HL-60 (cell line): ENCODE measurements at regions not wholly inside any gene's neighbourhood (a gene's known extent, or its start where the extent isn't known, plus 50 kb on each side); places are given as distances from the start of the nearest gene placed in this dataset.

Experiments used
- DNase-seq, 2 experiments: peaks; one replicate each; pipeline ENCODE4 v3.0.0-alpha.2; 2010 to 2020; ENCODE audit warnings: low read depth in 1 of 2, low spot score in 1 of 2
- H3K27ac ChIP-seq: fragments of 250-450 bp; sonication (Bioruptor Pico); replicated peaks from 2 replicates; pipeline ENCODE4 v1.5.1; 2020; ENCODE audit warnings: mild to moderate bottlenecking, moderate library complexity
- H3K27me3 ChIP-seq: fragments of 250-450 bp; sonication (Bioruptor Pico); 2 replicates; pipeline ENCODE4 v1.5.1; 2021; ENCODE audit warnings: mild to moderate bottlenecking, moderate library complexity; ENCODE audit not compliant: insufficient read depth, poor library complexity, severe bottlenecking
- H3K4me3 ChIP-seq: replicated peaks from 2 replicates; pipeline ENCODE4 v1.5.1; 2011; ENCODE audit warnings: mild to moderate bottlenecking, control low read depth, low read length; ENCODE audit not compliant: insufficient read depth
- GABPA ChIP-seq: IDR thresholded peaks from 2 replicates; pipeline ENCODE4 v1.6.1; 2012; ENCODE audit warnings: low read depth
- POLR2AphosphoS5 ChIP-seq: IDR thresholded peaks from 2 replicates; pipeline ENCODE4 v1.6.1; 2012; ENCODE audit warnings: low read depth
- SPI1 ChIP-seq: IDR thresholded peaks from 2 replicates; pipeline ENCODE4 v1.6.1; 2012; ENCODE audit warnings: low read depth, mild to moderate bottlenecking, borderline replicate concordance
- TF ChIP-seq, protein P1 (sequence below): IDR thresholded peaks from 2 replicates; pipeline ENCODE4 v1.6.1; 2012; ENCODE audit warnings: low read depth; ENCODE audit not compliant: insufficient replicate concordance
- TF ChIP-seq, protein P2 (sequence below): IDR thresholded peaks from one replicate; pipeline ENCODE4 v1.5.1; 2011; ENCODE audit warnings: low read length, control low read depth, inconsistent platforms; ENCODE audit not compliant: insufficient read depth

DNA sequence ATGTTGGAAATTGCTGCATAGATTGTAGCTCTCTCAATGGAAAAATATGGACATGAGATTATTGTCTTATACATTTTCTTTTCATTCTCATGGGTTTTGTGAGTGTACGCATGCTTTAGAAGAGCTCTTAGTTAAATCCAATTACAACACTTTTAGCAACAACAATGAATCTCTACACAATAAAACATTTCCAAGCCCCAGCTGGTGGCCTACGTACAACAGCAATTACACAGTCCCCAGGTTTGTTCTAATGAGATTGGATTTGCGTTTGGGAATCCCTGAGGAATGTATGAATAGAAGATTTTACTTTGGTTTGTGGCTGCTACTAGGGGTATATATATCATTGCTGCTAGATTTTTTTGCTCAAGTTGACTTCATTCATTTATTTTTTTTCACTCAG lies 98.6 kb downstream of the FHDC1 start:
- no peak overlapping the region for H3K4me3 ChIP-seq
- no peaks in the 10 kb centered on the region for H3K27me3 ChIP-seq
- TF ChIP-seq, protein P1, sequence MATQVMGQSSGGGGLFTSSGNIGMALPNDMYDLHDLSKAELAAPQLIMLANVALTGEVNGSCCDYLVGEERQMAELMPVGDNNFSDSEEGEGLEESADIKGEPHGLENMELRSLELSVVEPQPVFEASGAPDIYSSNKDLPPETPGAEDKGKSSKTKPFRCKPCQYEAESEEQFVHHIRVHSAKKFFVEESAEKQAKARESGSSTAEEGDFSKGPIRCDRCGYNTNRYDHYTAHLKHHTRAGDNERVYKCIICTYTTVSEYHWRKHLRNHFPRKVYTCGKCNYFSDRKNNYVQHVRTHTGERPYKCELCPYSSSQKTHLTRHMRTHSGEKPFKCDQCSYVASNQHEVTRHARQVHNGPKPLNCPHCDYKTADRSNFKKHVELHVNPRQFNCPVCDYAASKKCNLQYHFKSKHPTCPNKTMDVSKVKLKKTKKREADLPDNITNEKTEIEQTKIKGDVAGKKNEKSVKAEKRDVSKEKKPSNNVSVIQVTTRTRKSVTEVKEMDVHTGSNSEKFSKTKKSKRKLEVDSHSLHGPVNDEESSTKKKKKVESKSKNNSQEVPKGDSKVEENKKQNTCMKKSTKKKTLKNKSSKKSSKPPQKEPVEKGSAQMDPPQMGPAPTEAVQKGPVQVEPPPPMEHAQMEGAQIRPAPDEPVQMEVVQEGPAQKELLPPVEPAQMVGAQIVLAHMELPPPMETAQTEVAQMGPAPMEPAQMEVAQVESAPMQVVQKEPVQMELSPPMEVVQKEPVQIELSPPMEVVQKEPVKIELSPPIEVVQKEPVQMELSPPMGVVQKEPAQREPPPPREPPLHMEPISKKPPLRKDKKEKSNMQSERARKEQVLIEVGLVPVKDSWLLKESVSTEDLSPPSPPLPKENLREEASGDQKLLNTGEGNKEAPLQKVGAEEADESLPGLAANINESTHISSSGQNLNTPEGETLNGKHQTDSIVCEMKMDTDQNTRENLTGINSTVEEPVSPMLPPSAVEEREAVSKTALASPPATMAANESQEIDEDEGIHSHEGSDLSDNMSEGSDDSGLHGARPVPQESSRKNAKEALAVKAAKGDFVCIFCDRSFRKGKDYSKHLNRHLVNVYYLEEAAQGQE = no peak
- TF ChIP-seq, protein P2, sequence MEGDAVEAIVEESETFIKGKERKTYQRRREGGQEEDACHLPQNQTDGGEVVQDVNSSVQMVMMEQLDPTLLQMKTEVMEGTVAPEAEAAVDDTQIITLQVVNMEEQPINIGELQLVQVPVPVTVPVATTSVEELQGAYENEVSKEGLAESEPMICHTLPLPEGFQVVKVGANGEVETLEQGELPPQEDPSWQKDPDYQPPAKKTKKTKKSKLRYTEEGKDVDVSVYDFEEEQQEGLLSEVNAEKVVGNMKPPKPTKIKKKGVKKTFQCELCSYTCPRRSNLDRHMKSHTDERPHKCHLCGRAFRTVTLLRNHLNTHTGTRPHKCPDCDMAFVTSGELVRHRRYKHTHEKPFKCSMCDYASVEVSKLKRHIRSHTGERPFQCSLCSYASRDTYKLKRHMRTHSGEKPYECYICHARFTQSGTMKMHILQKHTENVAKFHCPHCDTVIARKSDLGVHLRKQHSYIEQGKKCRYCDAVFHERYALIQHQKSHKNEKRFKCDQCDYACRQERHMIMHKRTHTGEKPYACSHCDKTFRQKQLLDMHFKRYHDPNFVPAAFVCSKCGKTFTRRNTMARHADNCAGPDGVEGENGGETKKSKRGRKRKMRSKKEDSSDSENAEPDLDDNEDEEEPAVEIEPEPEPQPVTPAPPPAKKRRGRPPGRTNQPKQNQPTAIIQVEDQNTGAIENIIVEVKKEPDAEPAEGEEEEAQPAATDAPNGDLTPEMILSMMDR = no peak
- TF ChIP-seq GABPA (no peak), POLR2AphosphoS5 (no peak), SPI1 (no peak)
- no peak for DNase-seq
- no peak overlapping the region for H3K27ac ChIP-seq

DNA sequence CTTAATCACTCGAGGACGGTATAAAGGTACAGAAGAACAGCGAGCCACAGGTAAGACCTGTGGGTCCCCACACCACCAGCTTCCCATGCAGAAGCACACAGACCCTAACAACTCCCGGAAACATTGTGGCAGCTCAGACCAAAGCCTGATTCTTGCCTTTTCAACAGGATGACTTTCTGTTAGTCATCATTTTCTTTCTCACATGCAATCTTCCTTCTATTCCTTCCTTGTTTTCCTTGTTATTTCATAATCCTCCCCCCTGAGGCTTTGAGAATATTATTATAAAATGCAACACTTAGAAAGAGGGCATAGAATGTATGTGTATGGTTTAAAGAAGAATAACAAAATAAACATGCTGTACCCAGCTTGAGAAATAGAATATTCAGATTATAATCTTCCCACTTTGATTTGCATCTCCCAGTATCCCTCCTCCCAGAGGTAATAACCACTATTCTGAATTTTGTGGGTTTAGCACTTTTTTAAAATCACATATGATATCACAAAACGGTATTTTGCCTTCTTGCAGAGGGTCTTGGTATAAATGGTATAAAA lies 100.9 kb downstream of the FHDC1 start:
- no peak for DNase-seq
- TF ChIP-seq SPI1 (no peak), POLR2AphosphoS5 (no peak)
- TF ChIP-seq, protein P1 = no peak
- Histone ChIP-seq H3K4me3 (no peak overlapping the region), H3K27ac (no peak overlapping the region), H3K27me3 (no peaks in the 10 kb centered on the region)

DNA sequence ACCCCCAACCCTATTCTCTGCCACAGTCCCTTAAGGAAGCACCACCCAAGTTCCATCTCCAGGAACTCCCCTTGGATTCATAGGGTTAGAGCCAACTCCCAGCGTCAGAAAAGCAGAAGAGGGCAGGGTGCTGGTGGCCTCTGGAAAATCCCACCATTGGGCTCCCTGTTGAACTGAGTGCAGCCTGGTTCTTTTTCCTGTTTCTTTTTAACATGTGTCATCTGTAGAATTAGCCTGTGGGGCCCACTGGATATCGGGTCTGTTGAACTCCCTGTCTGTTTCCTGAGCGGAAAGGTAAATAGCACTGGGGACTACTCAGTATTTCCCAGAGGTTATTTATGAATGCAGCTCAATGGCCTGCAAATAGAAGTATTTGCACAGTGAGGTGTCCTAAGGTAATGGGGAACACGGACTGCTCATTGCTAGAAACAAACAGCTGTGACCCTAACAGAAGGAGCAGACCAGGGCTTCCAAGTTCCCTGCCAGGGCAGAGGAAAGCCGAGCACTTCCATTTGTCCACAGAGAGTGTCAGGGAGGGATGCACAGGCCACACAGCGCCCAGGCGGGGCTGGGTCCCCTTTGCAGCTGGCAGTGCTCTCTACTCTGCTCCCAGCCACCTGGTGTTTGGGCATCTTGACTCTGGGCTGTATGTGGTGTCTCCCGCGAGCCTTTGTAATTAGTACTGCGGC lies 102.6 kb downstream of the FHDC1 start:
- no peaks in the 10 kb centered on the region for H3K27me3 ChIP-seq
- no peak for TF ChIP-seq POLR2AphosphoS5
- TF ChIP-seq GABPA = no peak
- no peak for TF ChIP-seq SPI1
- TF ChIP-seq, protein P2 = no peak
- TF ChIP-seq, protein P1 = no peak
- no peak overlapping the region for H3K4me3 ChIP-seq
- DNase-seq = no peak
- H3K27ac ChIP-seq = no peak overlapping the region
